Fibroblast of mammary gland (primary cell): ENCODE measurements at regions not wholly inside any gene's neighbourhood (a gene's known extent, or its start where the extent isn't known, plus 50 kb on each side); places are given as distances from the start of the nearest gene placed in this dataset.
A peak's percentile ranks its signal among the peaks of the same experiment; 100 is the strongest.

Experiments used
- DNase-seq: peaks from one replicate; pipeline ENCODE4 v3.0.0-alpha.2; 2010; ENCODE audit warnings: low read depth
- H3K4me3 ChIP-seq: 2 replicates; pipeline ENCODE4 v1.5.1; 2011; ENCODE audit warnings: low read depth, mild to moderate bottlenecking, low read length, moderate library complexity; ENCODE audit not compliant: control insufficient read depth
- CTCF ChIP-seq: conservative IDR thresholded peaks from 2 replicates; pipeline ENCODE4 v1.5.1; 2011; ENCODE audit warnings: low read depth, low read length, inconsistent platforms; ENCODE audit not compliant: control insufficient read depth, insufficient read depth

- no peak for DNase-seq
- TF ChIP-seq CTCF, result no peak
- H3K4me3 ChIP-seq, result no peak overlapping the region
Observed at GRCh38 chr13:78341032-78341431, 262.3 kb downstream of the POU4F1 start.

GRCh38 chr13:78339927-78340326 lies 263.4 kb downstream of the POU4F1 start:
- H3K4me3 ChIP-seq, result no peak overlapping the region
- DNase-seq, result no peak
- TF ChIP-seq CTCF, result no peak

- no peak for TF ChIP-seq CTCF
- no peak for DNase-seq
- no peak overlapping the region for H3K4me3 ChIP-seq
Observed at GRCh38 chr13:78334059-78334458, 269.3 kb downstream of the POU4F1 start.

- peak; percentile 23 for DNase-seq
- H3K4me3 ChIP-seq, result no peak overlapping the region
- TF ChIP-seq CTCF, result no peak
Observed at GRCh38 chr13:78326633-78327032, 276.7 kb downstream of the POU4F1 start.

- H3K4me3 ChIP-seq, result no peak overlapping the region
- TF ChIP-seq CTCF, result no peak
- DNase-seq, result no peak
Observed at GRCh38 chr13:78325585-78325984, 277.8 kb downstream of the POU4F1 start.

- no peak for TF ChIP-seq CTCF
- no peak for DNase-seq
- H3K4me3 ChIP-seq, result no peak overlapping the region
Observed at GRCh38 chr13:78323848-78324247, 279.5 kb downstream of the POU4F1 start.

GRCh38 chr13:78323040-78323439 lies 280.3 kb downstream of the POU4F1 start:
- no peak for DNase-seq
- H3K4me3 ChIP-seq, result no peak overlapping the region
- no peak for TF ChIP-seq CTCF
